ENCODE measurements at regions not wholly inside any gene's neighbourhood (a gene's known extent, or its start where the extent isn't known, plus 50 kb on each side); places are given as distances from the start of the nearest gene placed in this dataset.

- Histone ChIP-seq H3K27ac (ENCODE audit: insufficient read length, low read depth, low read length) (no peak overlapping the region), H3K79me1 (ENCODE audit: insufficient read depth, low read depth, low read length, poor library complexity, severe bottlenecking) (no peaks in the 10 kb centered on the region), H3K23me2 (ENCODE audit: insufficient read length, low read depth, low read length, poor library complexity, severe bottlenecking) (no peaks in the 10 kb centered on the region), H3T11ph (ENCODE audit: low read length) (no peak overlapping the region), H3K4me2 (ENCODE audit: insufficient read depth, insufficient read length, low read length) (no peak overlapping the region), H4K91ac (ENCODE audit: insufficient read length, low read depth, low read length) (no peak overlapping the region), H3K9ac (ENCODE audit: extremely low read depth, insufficient read length, low read length) (no peak overlapping the region), H4K20me1 (ENCODE audit: control insufficient read depth, insufficient read depth, insufficient read length) (no peaks in the 10 kb centered on the region), H2AFZ (ENCODE audit: low read length) (no peak overlapping the region), H3K9me3 (ENCODE audit: control insufficient read depth, low read depth, low read length) (no peaks in the 10 kb centered on the region), H2BK15ac (ENCODE audit: low read depth, low read length) (no peak overlapping the region), H2AK5ac (ENCODE audit: insufficient read length, low read length) (no peak overlapping the region), H3K4ac (ENCODE audit: low read depth, low read length) (no peak overlapping the region), H2BK20ac (ENCODE audit: low read depth, low read length, poor library complexity, severe bottlenecking) (no peak overlapping the region), H4K5ac (ENCODE audit: insufficient read length, low read depth, low read length) (no peak overlapping the region), H3K56ac (ENCODE audit: insufficient read length, low read depth, low read length) (no peak overlapping the region), H3K23ac (ENCODE audit: insufficient read length, low read depth, low read length) (no peak overlapping the region), H3K18ac (ENCODE audit: insufficient read length, low read depth, low read length) (no peak overlapping the region), H2BK12ac (ENCODE audit: insufficient read length, low read depth, low read length) (no peak overlapping the region), H2BK120ac (ENCODE audit: low read depth, low read length, poor library complexity, severe bottlenecking) (no peak overlapping the region), H3K27me3 (ENCODE audit: insufficient read depth, low read length) (no peaks in the 10 kb centered on the region), H3K4me1 (ENCODE audit: insufficient read depth, low read length) (no peaks in the 10 kb centered on the region; the same call in 1 of the 2 replicates), H4K8ac (replicated peaks; ENCODE audit: insufficient read length, low read depth, low read length) (no peak overlapping the region), H3K14ac (ENCODE audit: insufficient read depth, low read length) (no peak overlapping the region), H3K79me2 (ENCODE audit: insufficient read depth, low read length) (no peaks in the 10 kb centered on the region), H2BK5ac (ENCODE audit: insufficient read length, low read length) (no peak overlapping the region)
- H3K27me3 Mint-ChIP-seq (ENCODE audit: low read depth): no peaks in the 10 kb centered on the region
- H3K4me3 Mint-ChIP-seq: no peak overlapping the region
- DNase-seq: no peak
- no peak for TF ChIP-seq CTCF (conservative IDR thresholded peaks at IDR 0.05)
- H3K4me1 Mint-ChIP-seq: peaks cover 21 to 22% of the 10 kb centered on the region in 2 experiments
- no CpG with 5 or more reads among the region's 3 CpGs for WGBS (ENCODE audit: extremely low coverage, insufficient read length, low lambda C conversion rate)
- peaks cover 21 to 50% (median 29%) of the 10 kb centered on the region in 3 experiments for H3K36me3 Mint-ChIP-seq (ENCODE audit: insufficient read depth in 1 of 3, low read depth in 3 of 3)
- H3K27ac Mint-ChIP-seq: no peak overlapping the region
- H3K9me3 Mint-ChIP-seq: peaks cover 32 to 42% of the 10 kb centered on the region in 2 experiments
Observed at GRCh38 chr21:14842601-14843000, 222.2 kb downstream of the NRIP1 start.

All from H9 (cell line).